ENCODE measurements at regions not wholly inside any gene's neighbourhood (a gene's known extent, or its start where the extent isn't known, plus 50 kb on each side); places are given as distances from the start of the nearest gene placed in this dataset.

- Mint-ChIP-seq H3K4me1 (no peaks in the 10 kb centered on the region), H3K27ac (ENCODE audit: low read depth) (no peak overlapping the region), H3K4me3 (no peak overlapping the region), H3K27me3 (peaks cover 51% of the 10 kb centered on the region), H3K36me3 (ENCODE audit: insufficient read depth) (no peaks in the 10 kb centered on the region), H3K9me3 (no peaks in the 10 kb centered on the region)
- DNase-seq (ENCODE audit: low spot score in 2 of 2) (no peak), ATAC-seq (replicated peaks; ENCODE audit: extremely low read depth, poor library complexity, severe bottlenecking) (no peak)
These were observed 76.0 kb upstream of the RBBP6 start for GRCh38 chr16:24463196-24463945.

GRCh38 chr16:24471561-24472350, 67.6 kb upstream of the RBBP6 start:
- Mint-ChIP-seq H3K9me3 (peaks cover 18% of the 10 kb centered on the region), H3K36me3 (ENCODE audit: insufficient read depth) (no peaks in the 10 kb centered on the region), H3K4me1 (no peaks in the 10 kb centered on the region), H3K27me3 (peaks cover 74% of the 10 kb centered on the region), H3K4me3 (no peak overlapping the region), H3K27ac (ENCODE audit: low read depth) (no peak overlapping the region)
- ATAC-seq (replicated peaks; ENCODE audit: extremely low read depth, poor library complexity, severe bottlenecking) (no peak), DNase-seq (ENCODE audit: low spot score in 2 of 2) (no peak)

GRCh38 chr16:24477492-24477891, 61.9 kb upstream of the RBBP6 start:
- Mint-ChIP-seq H3K27me3 (peaks cover 80% of the 10 kb centered on the region), H3K27ac (ENCODE audit: low read depth) (no peak overlapping the region)

GRCh38 chr16:24478401-24478800, 61.0 kb upstream of the RBBP6 start:
- no peaks in the 10 kb centered on the region for H3K4me1 Mint-ChIP-seq
- no peak for ATAC-seq (replicated peaks; ENCODE audit: extremely low read depth, poor library complexity, severe bottlenecking)
- no peak overlapping the region for H3K4me3 Mint-ChIP-seq
- DNase-seq (ENCODE audit: low spot score in 2 of 2) = no peak
- peaks cover 17% of the 10 kb centered on the region for H3K9me3 Mint-ChIP-seq
- no peak overlapping the region for H3K27ac Mint-ChIP-seq (ENCODE audit: low read depth)
- no peaks in the 10 kb centered on the region for H3K36me3 Mint-ChIP-seq (ENCODE audit: insufficient read depth)
- peaks cover 85% of the 10 kb centered on the region for H3K27me3 Mint-ChIP-seq

More at GRCh38 chr16:24477492-24477891, 61.9 kb upstream of the RBBP6 start:
- Mint-ChIP-seq H3K4me1 (no peaks in the 10 kb centered on the region), H3K9me3 (peaks cover 18% of the 10 kb centered on the region), H3K36me3 (ENCODE audit: insufficient read depth) (no peaks in the 10 kb centered on the region), H3K4me3 (no peak overlapping the region)
- no peak for DNase-seq (ENCODE audit: low spot score in 2 of 2)
- ATAC-seq (replicated peaks; ENCODE audit: extremely low read depth, poor library complexity, severe bottlenecking) = no peak

GRCh38 chr16:24482681-24483202, 56.6 kb upstream of the RBBP6 start:
- ATAC-seq (replicated peaks; ENCODE audit: extremely low read depth, poor library complexity, severe bottlenecking) (no peak), DNase-seq (ENCODE audit: low spot score in 2 of 2) (no peak)
- peaks cover 53% of the 10 kb centered on the region for H3K27me3 Mint-ChIP-seq
- H3K27ac Mint-ChIP-seq (ENCODE audit: low read depth) = no peak overlapping the region
- no peaks in the 10 kb centered on the region for H3K9me3 Mint-ChIP-seq
- H3K4me1 Mint-ChIP-seq = no peaks in the 10 kb centered on the region
- no peak overlapping the region for H3K4me3 Mint-ChIP-seq
- H3K36me3 Mint-ChIP-seq (ENCODE audit: insufficient read depth) = no peaks in the 10 kb centered on the region

- Mint-ChIP-seq H3K4me1 (no peaks in the 10 kb centered on the region), H3K36me3 (ENCODE audit: insufficient read depth) (no peaks in the 10 kb centered on the region), H3K9me3 (no peaks in the 10 kb centered on the region), H3K27ac (ENCODE audit: low read depth) (no peak overlapping the region), H3K27me3 (peaks cover 42% of the 10 kb centered on the region), H3K4me3 (no peak overlapping the region)
- no peak for ATAC-seq (replicated peaks; ENCODE audit: extremely low read depth, poor library complexity, severe bottlenecking)
- DNase-seq (ENCODE audit: low spot score in 2 of 2) = no peak
These were observed 51.3 kb upstream of the RBBP6 start for GRCh38 chr16:24488045-24488444.
